Caco-2 (cell line): ENCODE measurements at regions not wholly inside any gene's neighbourhood (a gene's known extent, or its start where the extent isn't known, plus 50 kb on each side); places are given as distances from the start of the nearest gene placed in this dataset.

Source experiments
- BruUV-seq: library from RNA; stranded (reverse); fragments of 400-500 nt; replicated peaks from 2 replicates; lab custom pipeline; 2021; lab: Mats Ljungman, UMichigan
- CTCF ChIA-PET: fragments of 300-600 bp; sonication (Branson Sonifier 250); formaldehyde crosslinking; loops from one replicate; lab custom pipeline; 2022; ENCODE audit warnings: antibody characterized with exemption; lab: Charles Lee
- POLR2A ChIA-PET: fragments of 300-600 bp; sonication (Branson Sonifier 250); formaldehyde crosslinking; loops from one replicate; lab custom pipeline; 2022; ENCODE audit warnings: antibody characterized with exemption; lab: Charles Lee
- DNase-seq, 2 experiments: peaks; one replicate each; pipeline versions ENCODE4 v3.0.0 to v3.0.0-alpha.2; 2020 to 2022
- H3K27me3 ChIP-seq: replicated peaks from 2 replicates; pipeline ENCODE4 v1.6.0; 2011; ENCODE audit warnings: low read length; ENCODE audit not compliant: control insufficient read depth, insufficient read depth
- H3K36me3 ChIP-seq: 2 replicates; pipeline ENCODE4 v1.5.1; 2011; ENCODE audit warnings: low read length; ENCODE audit not compliant: control insufficient read depth, insufficient read depth
- H3K4me1 ChIP-seq: fragments of 250-450 bp; sonication (Bioruptor Pico); 2 replicates; pipeline ENCODE4 v1.5.1; 2020; ENCODE audit warnings: mild to moderate bottlenecking
- H3K4me3 ChIP-seq: 2 replicates; pipeline ENCODE4 v1.5.1; 2011; ENCODE audit warnings: low read depth, mild to moderate bottlenecking, control low read depth, low read length
- H3K9me3 ChIP-seq: fragments of 250-450 bp; sonication (Bioruptor Pico); 2 replicates; pipeline ENCODE4 v1.5.1; 2020; ENCODE audit warnings: mild to moderate bottlenecking, moderate library complexity
- H3K27ac Mint-ChIP-seq: one replicate; pipeline ENCODE4 v1.8.0; 2022; ENCODE audit warnings: mixed read lengths; ENCODE audit not compliant: unreplicated experiment
- H3K27me3 Mint-ChIP-seq: one replicate; pipeline ENCODE4 v1.8.0; 2022; ENCODE audit warnings: mixed read lengths; ENCODE audit not compliant: insufficient read depth, unreplicated experiment
- H3K36me3 Mint-ChIP-seq: one replicate; pipeline ENCODE4 v1.8.0; 2022; ENCODE audit warnings: mild to moderate bottlenecking, mixed read lengths; ENCODE audit not compliant: insufficient read depth, unreplicated experiment
- H3K4me1 Mint-ChIP-seq: one replicate; pipeline ENCODE4 v1.8.0; 2022; ENCODE audit warnings: low read depth, mixed read lengths; ENCODE audit not compliant: unreplicated experiment
- H3K4me3 Mint-ChIP-seq: one replicate; pipeline ENCODE4 v1.8.0; 2022; ENCODE audit warnings: mild to moderate bottlenecking, moderate library complexity, mixed read lengths; ENCODE audit not compliant: unreplicated experiment
- H3K9me3 Mint-ChIP-seq: one replicate; pipeline ENCODE4 v1.8.0; 2022; ENCODE audit warnings: mixed read lengths; ENCODE audit not compliant: unreplicated experiment
- CTCF ChIP-seq, 2 experiments: fragments of 200-600 bp in 1 of 2; IDR thresholded peaks; 1 replicate in 1 of 2; 2 replicates in 1 of 2; pipeline versions ENCODE4 v1.5.1 to v1.8.0; 2011 to 2022; ENCODE audit warnings: antibody characterized with exemption in 1 of 2, control low read depth in 1 of 2, inconsistent platforms in 1 of 2, low read depth in 1 of 2, low read length in 1 of 2, mild to moderate bottlenecking in 1 of 2, moderate library complexity in 1 of 2; ENCODE audit not compliant: insufficient read depth in 1 of 2, severe bottlenecking in 1 of 2, unreplicated experiment in 1 of 2
- intact Hi-C: fragments of 100-400 bp; cut with micrococcal nuclease; formaldehyde crosslinking; loops from one replicate; pipeline ENCODE4 v1.10.0; 2022; ENCODE audit not compliant: unreplicated experiment

- H3K36me3 Mint-ChIP-seq, result peaks cover 6% of the 10 kb centered on the region
- no peaks in the 10 kb centered on the region for H3K9me3 Mint-ChIP-seq
- Histone ChIP-seq H3K4me1 (no peaks in the 10 kb centered on the region), H3K36me3 (no peaks in the 10 kb centered on the region), H3K4me3 (no peak overlapping the region), H3K9me3 (no peaks in the 10 kb centered on the region), H3K27me3 (no peaks in the 10 kb centered on the region)
- no peaks in the 10 kb centered on the region for H3K27me3 Mint-ChIP-seq
- DNase-seq, result no peak
- intact Hi-C loops, result no loop called here
- ChIA-PET POLR2A (no interaction called here), CTCF (no interaction called here)
- no peak overlapping the region for H3K27ac Mint-ChIP-seq
- H3K4me3 Mint-ChIP-seq, result no peak overlapping the region
- no peaks in the 10 kb centered on the region for H3K4me1 Mint-ChIP-seq
- no TSS peak for BruUV-seq
- no peak for TF ChIP-seq CTCF (IDR thresholded peaks at IDR 0.05; ENCODE audit: insufficient read depth in 1 of 2, low read depth in 1 of 2, low read length in 1 of 2, severe bottlenecking in 1 of 2, unreplicated experiment in 1 of 2)
Observed at GRCh38 chrX:10676235-10676957, 56.0 kb upstream of the MID1 start.

- no peaks in the 10 kb centered on the region for H3K27me3 ChIP-seq
- Mint-ChIP-seq H3K4me3 (no peak overlapping the region), H3K4me1 (no peaks in the 10 kb centered on the region), H3K27me3 (no peaks in the 10 kb centered on the region), H3K36me3 (peaks cover 6% of the 10 kb centered on the region), H3K27ac (no peak overlapping the region), H3K9me3 (no peaks in the 10 kb centered on the region)
- ChIA-PET POLR2A (no interaction called here), CTCF (no interaction called here)
- no TSS peak for BruUV-seq
- H3K4me3 ChIP-seq, result no peak overlapping the region
- no peaks in the 10 kb centered on the region for H3K36me3 ChIP-seq
- H3K9me3 ChIP-seq, result no peaks in the 10 kb centered on the region
- DNase-seq, result no peak
- no peaks in the 10 kb centered on the region for H3K4me1 ChIP-seq
- intact Hi-C loops, result no loop called here
- TF ChIP-seq CTCF (IDR thresholded peaks at IDR 0.05; ENCODE audit: insufficient read depth in 1 of 2, low read depth in 1 of 2, low read length in 1 of 2, severe bottlenecking in 1 of 2, unreplicated experiment in 1 of 2), result no peak
Observed at GRCh38 chrX:10677490-10677889, 57.1 kb upstream of the MID1 start.

GRCh38 chrX:10679387-10679786 lies 59.0 kb upstream of the MID1 start:
- Mint-ChIP-seq H3K4me1 (no peaks in the 10 kb centered on the region), H3K4me3 (no peak overlapping the region), H3K27me3 (no peaks in the 10 kb centered on the region), H3K27ac (no peak overlapping the region), H3K9me3 (no peaks in the 10 kb centered on the region), H3K36me3 (peaks cover 6% of the 10 kb centered on the region)
- TF ChIP-seq CTCF (IDR thresholded peaks at IDR 0.05; ENCODE audit: insufficient read depth in 1 of 2, low read depth in 1 of 2, low read length in 1 of 2, severe bottlenecking in 1 of 2, unreplicated experiment in 1 of 2), result no peak
- H3K9me3 ChIP-seq, result no peaks in the 10 kb centered on the region
- H3K36me3 ChIP-seq, result no peaks in the 10 kb centered on the region
- no peak overlapping the region for H3K4me3 ChIP-seq
- ChIA-PET POLR2A (no interaction called here), CTCF (no interaction called here)
- H3K27me3 ChIP-seq, result no peaks in the 10 kb centered on the region
- BruUV-seq, result no TSS peak
- intact Hi-C loops, result no loop called here
- DNase-seq, result no peak
- no peaks in the 10 kb centered on the region for H3K4me1 ChIP-seq
